HEK293 (cell line): ENCODE measurements at regions not wholly inside any gene's neighbourhood (a gene's known extent, or its start where the extent isn't known, plus 50 kb on each side); places are given as distances from the start of the nearest gene placed in this dataset.
A peak's percentile ranks its signal among the peaks of the same experiment; 100 is the strongest.

ENCODE experiments used
- CTCF ChIA-PET: fragments of 350-600 bp; formaldehyde crosslinking; extraction: SDS; loops from one replicate; lab custom pipeline; 2021; ENCODE audit warnings: antibody characterized with exemption; lab: Yijun Ruan, JAX
- POLR2A ChIA-PET: fragments of 300-600 bp; formaldehyde crosslinking; extraction: SDS; loops from one replicate; lab custom pipeline; 2020; ENCODE audit warnings: antibody characterized with exemption, inconsistent platforms; lab: Yijun Ruan, JAX
- H3K27ac ChIP-seq: fragments of 200-500 bp; sonication (Bioruptor generic); 2 replicates; pipeline ENCODE4 v1.5.1; 2014; ENCODE audit warnings: low read depth, low read length, control low read depth, inconsistent platforms; ENCODE audit errors: extremely low read depth
- H3K36me3 ChIP-seq, 2 experiments: fragments of 200-500 bp in 1 of 2; sonication (Bioruptor generic) in 1 of 2; 1 replicate in 1 of 2; 2 replicates in 1 of 2; pipeline ENCODE4 v1.5.1; 2014 to 2017; ENCODE audit warnings: inconsistent platforms in 2 of 2, low read length in 2 of 2; ENCODE audit not compliant: control insufficient read depth in 2 of 2, insufficient read depth in 1 of 2
- H3K4me1 ChIP-seq: fragments of 200-500 bp; sonication (Bioruptor generic); 2 replicates; pipeline ENCODE4 v1.5.1; 2014; ENCODE audit warnings: mild to moderate bottlenecking, low read length, inconsistent platforms; ENCODE audit not compliant: control insufficient read depth, insufficient read depth
- H3K4me3 ChIP-seq: 2 replicates; pipeline ENCODE4 v1.5.1; 2011; ENCODE audit warnings: low read depth, mild to moderate bottlenecking, control low read depth, low read length, moderate library complexity
- H3K9me3 ChIP-seq: fragments of 200-500 bp; sonication (Bioruptor generic); 2 replicates; pipeline ENCODE4 v1.5.1; 2014; ENCODE audit warnings: low read depth, low read length, inconsistent platforms; ENCODE audit not compliant: control insufficient read depth, insufficient read depth
- BCL11B ChIP-seq: fragments of 450-650 bp; formaldehyde crosslinking; IDR thresholded peaks from 2 replicates; pipeline ENCODE4 v1.5.1; 2016; ENCODE audit warnings: low read depth, missing biosample characterization, missing genetic modification characterization
- GFI1B ChIP-seq: fragments of 450-650 bp; formaldehyde crosslinking; IDR thresholded peaks from 2 replicates; pipeline ENCODE4 v1.5.1; 2016; ENCODE audit warnings: missing biosample characterization, missing genetic modification characterization
- GLI4 ChIP-seq: fragments of 450-650 bp; formaldehyde crosslinking; IDR thresholded peaks from 2 replicates; pipeline ENCODE4 v1.5.1; 2016; ENCODE audit warnings: missing biosample characterization, missing genetic modification characterization
- KLF17 ChIP-seq: fragments of 450-650 bp; formaldehyde crosslinking; IDR thresholded peaks from 2 replicates; pipeline ENCODE4 v1.5.1; 2016; ENCODE audit warnings: missing biosample characterization, missing genetic modification characterization
- PATZ1 ChIP-seq: fragments of 450-650 bp; formaldehyde crosslinking; IDR thresholded peaks from 2 replicates; pipeline ENCODE4 v1.5.1; 2016; ENCODE audit warnings: missing biosample characterization, missing genetic modification characterization
- ZBTB10 ChIP-seq: fragments of 450-650 bp; formaldehyde crosslinking; IDR thresholded peaks from 2 replicates; pipeline ENCODE4 v1.5.1; 2016; ENCODE audit warnings: missing biosample characterization, missing genetic modification characterization
- ZBTB6 ChIP-seq: fragments of 450-650 bp; formaldehyde crosslinking; IDR thresholded peaks from 2 replicates; pipeline ENCODE4 v1.5.1; 2017; ENCODE audit warnings: missing biosample characterization, missing genetic modification characterization
- ZFHX2 ChIP-seq: fragments of 450-650 bp; formaldehyde crosslinking; conservative IDR thresholded peaks from 2 replicates; pipeline ENCODE4 v1.5.1; 2016; ENCODE audit warnings: missing biosample characterization, missing genetic modification characterization
- ZNF16 ChIP-seq: fragments of 450-650 bp; formaldehyde crosslinking; IDR thresholded peaks from 2 replicates; pipeline ENCODE4 v1.5.1; 2016; ENCODE audit warnings: low read depth, missing biosample characterization, missing genetic modification characterization
- ZNF341 ChIP-seq: fragments of 450-650 bp; formaldehyde crosslinking; IDR thresholded peaks from 2 replicates; pipeline ENCODE4; 2016; ENCODE audit warnings: low read depth, missing biosample characterization, missing genetic modification characterization
- ZNF350 ChIP-seq: fragments of 450-650 bp; formaldehyde crosslinking; IDR thresholded peaks from 2 replicates; pipeline ENCODE4 v1.5.0; 2017; ENCODE audit warnings: missing biosample characterization, mild to moderate bottlenecking, missing genetic modification characterization
- ZNF362 ChIP-seq: fragments of 450-650 bp; formaldehyde crosslinking; IDR thresholded peaks from 2 replicates; pipeline ENCODE4 v1.5.1; 2016; ENCODE audit warnings: missing biosample characterization, missing genetic modification characterization

GRCh38 chr11:70871881-70872280 is 380.5 kb downstream of the SHANK2 start:
- Histone ChIP-seq H3K4me1 (no peaks in the 10 kb centered on the region), H3K36me3 (no peaks in the 10 kb centered on the region), H3K27ac (no peak overlapping the region), H3K4me3 (no peak overlapping the region), H3K9me3 (no peaks in the 10 kb centered on the region)
- CTCF ChIA-PET = interaction anchor here (0.7 kb wide), 1 partner anchor 23 kb away, joined by 5 read pairs; no protein-coding TSS in a partner anchor
- no peak for TF ChIP-seq ZFHX2
- TF ChIP-seq ZNF362 (tag by site-specific recombination) = no peak
- no peak for TF ChIP-seq KLF17 (tag by site-specific recombination)
- no peak for TF ChIP-seq GFI1B (tag by site-specific recombination)
- no peak for TF ChIP-seq ZBTB10 (tag by site-specific recombination)
- TF ChIP-seq GLI4 (tag by site-specific recombination) = no peak
- POLR2A ChIA-PET = no interaction called here

GRCh38 chr11:70872299-70872698 is 380.1 kb downstream of the SHANK2 start:
- Histone ChIP-seq H3K9me3 (no peaks in the 10 kb centered on the region), H3K4me3 (no peak overlapping the region), H3K36me3 (no peaks in the 10 kb centered on the region), H3K27ac (no peak overlapping the region), H3K4me1 (no peaks in the 10 kb centered on the region)
- POLR2A ChIA-PET = no interaction called here
- no peak for TF ChIP-seq BCL11B (tag by site-specific recombination)
- no peak for TF ChIP-seq ZNF350 (tag by site-specific recombination)
- CTCF ChIA-PET = interaction anchor here (0.5 to 0.7 kb wide), 2 partner anchors 23 to 207 kb away, joined by 5 read pairs; no protein-coding TSS in a partner anchor

- no peaks in the 10 kb centered on the region for H3K36me3 ChIP-seq
- TF ChIP-seq ZNF341 (tag by site-specific recombination) (peak; percentile 23; the same call in 1 of the 2 replicates), ZNF16 (tag by site-specific recombination) (no peak), ZBTB6 (tag by site-specific recombination) (no peak), PATZ1 (tag by site-specific recombination) (no peak)
- H3K4me3 ChIP-seq = no peak overlapping the region
- H3K27ac ChIP-seq = no peak overlapping the region
- H3K9me3 ChIP-seq = no peaks in the 10 kb centered on the region
- POLR2A ChIA-PET = no interaction called here
- CTCF ChIA-PET = interaction anchor here (0.5 to 0.6 kb wide), 2 partner anchors 206 to 1873 kb away, joined by 3 to 5 read pairs; no protein-coding TSS in a partner anchor
- H3K4me1 ChIP-seq = no peaks in the 10 kb centered on the region
These were observed 379.2 kb downstream of the SHANK2 start for GRCh38 chr11:70872955-70873735.
